Mammary epithelial cell (primary cell): ENCODE measurements at regions not wholly inside any gene's neighbourhood (a gene's known extent, or its start where the extent isn't known, plus 50 kb on each side); places are given as distances from the start of the nearest gene placed in this dataset.

Experiments
- CTCF ChIP-seq, 2 donors: IDR thresholded peaks in 1 of 2; conservative IDR thresholded peaks in 1 of 2; 2 replicates each; pipeline ENCODE4 v1.5.1; 2011 to 2012; ENCODE audit warnings: inconsistent platforms in 2 of 2, low read length in 2 of 2, mild to moderate bottlenecking in 2 of 2, control low read depth in 1 of 2, low read depth in 1 of 2; ENCODE audit not compliant: insufficient read depth in 1 of 2; ENCODE audit errors: extremely low read depth in 1 of 2
- EZH2 ChIP-seq: IDR thresholded peaks from 2 replicates; pipeline ENCODE4 v1.6.1; 2012; ENCODE audit warnings: low read length, inconsistent platforms, borderline replicate concordance

GRCh38 chr3:56870436-56870835 is 68.7 kb upstream of the ARHGEF3 start:
- TF ChIP-seq CTCF (conservative IDR thresholded peaks at IDR 0.05 in 1 of 2, IDR thresholded peaks at IDR 0.05 in 1 of 2; ENCODE audit: extremely low read depth in 1 of 2, insufficient read depth in 1 of 2, low read depth in 1 of 2, low read length in 2 of 2): no peak
- TF ChIP-seq EZH2: no peak
